ENCODE measurements at regions not wholly inside any gene's neighbourhood (a gene's known extent, or its start where the extent isn't known, plus 50 kb on each side); places are given as distances from the start of the nearest gene placed in this dataset.
"Not testable (repeated sequence)": the region's sequence is repeated elsewhere in the genome, so short reads cannot be mapped to it uniquely, and the experiment has no call there.

DNA sequence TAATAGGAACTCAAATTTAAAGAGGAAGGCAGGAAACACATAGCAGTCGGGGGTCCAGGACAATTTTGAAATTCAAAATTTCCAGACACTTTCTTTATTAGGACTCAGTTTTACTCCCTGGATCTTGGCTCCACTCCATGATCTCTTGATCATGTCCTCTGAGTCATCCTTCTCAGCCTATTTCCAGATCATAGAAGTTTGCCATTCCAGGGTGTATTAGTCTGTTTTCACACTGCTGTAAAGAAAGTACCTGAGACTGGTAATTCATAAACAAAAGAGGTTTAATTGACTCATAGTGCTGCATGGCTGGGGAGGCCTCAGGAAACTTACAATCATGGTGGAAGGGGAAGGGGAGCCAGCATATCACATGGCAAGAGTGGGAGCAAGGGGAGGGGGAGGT lies 564.7 kb upstream of the ACTRT1 start:
- no peak for DNase-seq (ENCODE audit: low read depth)

GRCh38 chrX:128606817-128607216 lies 554.6 kb upstream of the ACTRT1 start:
- not testable (repeated sequence) for DNase-seq (ENCODE audit: low read depth)

GRCh38 chrX:128606357-128606756 lies 554.2 kb upstream of the ACTRT1 start:
- DNase-seq (ENCODE audit: low read depth) = not testable (repeated sequence)

DNA sequence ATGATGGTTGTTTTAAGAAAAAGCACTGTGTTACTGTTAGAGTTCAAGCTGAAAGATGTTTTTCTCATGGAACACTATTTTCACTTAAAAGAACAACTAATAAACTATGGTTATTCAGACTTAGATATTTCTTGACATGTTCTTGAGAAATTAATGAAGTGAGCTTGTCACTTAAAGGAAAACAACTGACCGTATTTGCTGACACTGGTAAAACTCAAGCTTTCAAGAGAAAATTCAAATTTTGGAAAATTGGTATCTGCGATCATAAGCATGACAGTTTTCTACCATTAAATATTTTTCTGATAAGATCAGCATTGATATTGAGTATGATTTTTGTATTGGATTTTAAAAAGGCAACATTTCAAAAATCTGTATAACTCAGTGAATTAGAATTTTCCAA lies 549.5 kb upstream of the ACTRT1 start:
- no peak for DNase-seq (ENCODE audit: low read depth)

DNA sequence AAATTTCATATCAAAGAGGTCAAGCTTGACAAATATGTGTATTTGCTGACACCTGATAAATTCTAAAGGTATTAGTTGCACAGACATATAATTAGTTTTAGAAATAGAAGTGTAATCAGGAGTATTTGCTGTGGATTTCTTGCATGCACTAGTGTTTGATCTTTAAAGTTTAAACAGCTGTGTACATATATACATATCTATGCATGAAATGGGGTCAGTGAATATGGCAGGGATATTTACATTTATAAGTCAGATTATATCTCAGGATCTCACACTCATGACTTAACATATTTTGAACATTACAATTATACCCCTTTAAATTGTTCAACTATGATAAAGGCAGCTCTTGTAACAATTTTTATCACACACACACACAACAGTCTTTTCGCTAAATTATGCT lies 547.4 kb upstream of the ACTRT1 start:
- no peak for DNase-seq (ENCODE audit: low read depth)

GRCh38 chrX:128582036-128582435 lies 529.8 kb upstream of the ACTRT1 start:
- no peak for DNase-seq (ENCODE audit: low read depth)

GRCh38 chrX:128581615-128582014 lies 529.4 kb upstream of the ACTRT1 start:
- no peak for DNase-seq (ENCODE audit: low read depth)

- no peak for DNase-seq (ENCODE audit: low read depth)
These were observed 490.9 kb upstream of the ACTRT1 start for GRCh38 chrX:128543114-128543513.

DNA sequence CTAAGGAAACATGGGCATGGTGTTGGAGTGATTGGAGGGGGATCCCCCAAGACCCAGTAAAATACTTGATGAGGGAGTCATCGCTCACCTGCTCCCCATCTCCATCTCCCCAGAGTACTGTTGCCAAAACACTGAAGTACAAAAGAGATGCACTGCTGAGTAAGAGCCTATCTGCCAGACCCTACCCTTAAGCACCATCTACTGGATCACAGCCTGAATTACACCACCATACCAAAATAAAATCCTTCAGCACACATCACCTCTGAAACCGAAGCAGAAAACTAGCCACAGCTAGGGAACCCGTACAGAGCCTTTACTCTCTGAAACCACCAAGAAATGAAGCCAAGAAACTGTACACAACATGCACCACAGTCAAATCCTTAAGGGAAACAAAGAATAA lies 466.3 kb upstream of the ACTRT1 start:
- no peak for DNase-seq (ENCODE audit: low read depth)

GRCh38 chrX:128517691-128518090 lies 465.5 kb upstream of the ACTRT1 start:
- no peak for DNase-seq (ENCODE audit: low read depth)

- DNase-seq (ENCODE audit: low read depth) = no peak
These were observed 452.3 kb upstream of the ACTRT1 start for GRCh38 chrX:128504496-128504895.

DNA sequence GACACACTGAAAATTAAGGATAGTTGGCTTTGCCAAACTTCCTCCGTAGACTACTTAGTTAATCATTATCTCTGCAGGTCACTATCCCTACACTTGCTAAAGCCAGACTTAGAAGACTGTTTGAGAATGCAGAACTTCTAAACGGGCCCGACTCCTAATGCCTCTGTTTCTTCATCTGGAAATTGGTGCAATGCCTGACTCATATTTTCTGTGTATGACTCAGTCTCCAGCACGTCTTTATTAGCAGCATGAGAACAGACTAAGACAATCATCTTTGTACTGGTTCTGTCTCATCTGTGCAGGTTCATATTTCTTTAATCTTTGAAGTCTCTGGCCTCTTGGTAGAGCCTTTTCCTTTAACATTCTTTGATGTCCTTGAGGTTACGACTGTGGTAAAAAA lies 411.9 kb upstream of the ACTRT1 start:
- no peak for DNase-seq (ENCODE audit: low read depth)

DNA sequence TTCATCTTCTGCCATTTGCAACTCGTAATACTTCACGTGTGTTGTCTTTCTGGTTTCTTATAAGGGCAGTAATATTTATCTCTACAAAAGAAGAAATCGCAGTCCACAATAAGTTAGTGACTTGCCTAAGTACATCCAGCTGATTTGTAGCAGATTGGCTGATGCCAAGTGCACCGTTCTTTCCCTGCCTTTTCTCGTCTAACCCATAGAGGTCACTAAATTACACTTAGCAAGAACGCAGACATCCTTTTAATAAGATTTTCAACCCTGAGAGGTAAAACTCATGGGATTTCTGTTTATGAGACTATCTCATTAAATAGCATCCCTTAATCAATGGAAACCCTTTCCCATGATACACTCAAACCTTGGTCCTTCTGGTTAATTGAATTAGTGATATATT lies 408.6 kb upstream of the ACTRT1 start:
- no peak for DNase-seq (ENCODE audit: low read depth)

DNA sequence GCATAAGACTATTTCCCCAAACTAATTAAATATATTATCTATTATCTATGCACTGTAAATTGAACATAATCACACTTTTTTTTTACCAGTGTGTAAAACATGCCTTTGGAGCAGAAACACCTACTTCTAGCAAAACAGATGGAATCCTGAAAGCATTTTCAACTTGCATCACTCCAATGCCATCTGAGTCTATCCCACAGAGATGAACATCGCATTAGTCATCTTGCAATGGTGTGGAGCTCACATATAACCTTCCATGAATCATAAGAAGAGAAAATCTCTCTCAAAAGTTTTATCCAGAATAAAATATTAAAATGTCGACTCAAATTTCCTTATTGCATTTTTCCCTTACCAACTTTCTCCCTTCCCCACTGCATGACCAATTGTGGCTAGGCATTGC lies 406.7 kb upstream of the ACTRT1 start:
- no peak for DNase-seq (ENCODE audit: low read depth)

DNA sequence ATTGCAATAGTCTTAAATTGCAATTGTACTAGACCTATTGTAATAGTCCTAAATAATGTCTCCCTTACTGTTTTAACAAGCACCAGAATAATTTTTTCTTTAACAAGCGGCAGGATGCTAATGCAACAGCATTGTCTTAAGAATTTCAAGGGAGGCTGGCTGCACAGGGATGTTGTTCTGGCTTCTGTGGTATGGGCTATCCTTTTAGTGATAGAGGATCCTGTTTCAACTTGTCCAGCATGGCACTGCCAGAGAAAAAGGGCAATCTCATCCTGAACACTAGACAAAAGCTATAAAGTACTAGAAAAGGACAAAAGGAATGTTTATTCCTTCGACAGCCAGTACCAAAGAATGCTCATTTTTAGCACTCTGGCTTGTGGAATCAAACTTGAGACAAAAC lies 405.5 kb upstream of the ACTRT1 start:
- no peak for DNase-seq (ENCODE audit: low read depth)

DNA sequence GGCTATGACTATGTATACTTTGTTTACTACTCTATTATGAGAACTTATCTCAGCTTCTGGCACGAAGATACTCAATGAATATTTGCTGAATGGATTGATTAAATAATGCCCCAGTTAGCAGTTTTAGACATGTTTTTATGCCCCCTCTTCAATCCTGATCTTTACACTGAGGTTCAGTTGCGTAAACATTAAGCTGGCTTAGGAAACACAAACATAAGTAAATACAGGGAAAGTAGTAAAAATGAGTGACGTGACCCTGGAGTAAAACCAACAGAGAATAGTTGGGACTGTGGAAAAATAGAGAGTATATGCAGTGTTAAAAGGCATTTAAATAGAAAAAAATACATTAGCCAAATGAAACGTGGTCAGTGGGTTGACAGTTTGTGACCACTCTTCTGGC lies 387.0 kb upstream of the ACTRT1 start:
- DNase-seq (ENCODE audit: low read depth) = no peak

GRCh38 chrX:128438082-128438481 lies 385.9 kb upstream of the ACTRT1 start:
- DNase-seq (ENCODE audit: low read depth) = no peak

DNA sequence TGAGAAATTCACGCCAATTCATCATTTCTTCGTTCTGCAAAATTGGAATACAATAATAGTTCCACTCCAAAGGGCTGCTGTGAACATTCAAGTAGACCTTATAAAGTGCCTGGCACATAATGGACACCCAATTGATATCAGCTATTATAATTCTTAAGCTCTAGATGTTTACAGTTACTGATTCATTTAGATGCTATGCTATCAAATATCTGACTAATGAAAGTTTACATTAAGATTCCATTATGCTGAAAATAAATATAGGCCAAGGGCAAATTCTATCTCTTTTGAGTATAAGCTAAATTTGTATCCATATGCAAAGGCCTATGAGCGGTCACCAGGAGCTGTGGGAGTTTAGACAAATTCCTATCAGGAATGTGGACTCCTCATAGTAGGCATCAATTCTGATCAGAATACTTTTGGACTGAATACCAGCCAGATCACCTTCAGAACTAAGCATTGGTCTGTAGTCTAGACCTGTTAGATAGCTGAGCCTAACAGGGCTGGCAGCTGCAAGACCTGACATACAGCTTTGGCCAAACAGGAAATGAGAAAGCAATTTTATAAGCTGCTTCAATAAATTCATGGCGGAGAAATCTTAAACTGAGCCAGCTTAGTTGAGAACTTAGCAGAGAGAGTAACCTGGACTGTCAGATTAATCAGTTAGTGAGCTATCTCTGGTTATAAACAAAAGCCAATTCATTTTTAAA lies 384.3 kb upstream of the ACTRT1 start:
- no peak for DNase-seq (ENCODE audit: low read depth)

- no peak for DNase-seq (ENCODE audit: low read depth)
These were observed 373.3 kb upstream of the ACTRT1 start for GRCh38 chrX:128425546-128425945.

DNA sequence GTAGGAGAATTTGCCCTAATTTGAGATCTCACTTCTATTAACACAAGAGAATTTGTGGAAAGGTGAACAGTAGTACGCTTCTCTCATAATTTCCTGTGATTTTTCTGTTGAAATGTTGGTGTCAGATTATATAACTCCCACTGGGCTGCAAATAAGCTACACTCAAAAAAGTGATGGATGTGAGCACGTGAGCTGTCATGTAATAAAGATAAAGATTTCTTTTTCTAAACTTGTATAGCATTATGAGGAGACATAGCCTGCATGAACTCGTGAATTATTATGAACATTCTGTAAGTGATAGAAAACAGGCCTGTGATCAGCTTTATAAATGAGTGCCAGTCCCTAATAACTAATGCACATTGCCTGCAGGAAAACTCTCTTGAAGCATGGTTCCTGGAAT lies 356.6 kb upstream of the ACTRT1 start:
- no peak for DNase-seq (ENCODE audit: low read depth)

DNA sequence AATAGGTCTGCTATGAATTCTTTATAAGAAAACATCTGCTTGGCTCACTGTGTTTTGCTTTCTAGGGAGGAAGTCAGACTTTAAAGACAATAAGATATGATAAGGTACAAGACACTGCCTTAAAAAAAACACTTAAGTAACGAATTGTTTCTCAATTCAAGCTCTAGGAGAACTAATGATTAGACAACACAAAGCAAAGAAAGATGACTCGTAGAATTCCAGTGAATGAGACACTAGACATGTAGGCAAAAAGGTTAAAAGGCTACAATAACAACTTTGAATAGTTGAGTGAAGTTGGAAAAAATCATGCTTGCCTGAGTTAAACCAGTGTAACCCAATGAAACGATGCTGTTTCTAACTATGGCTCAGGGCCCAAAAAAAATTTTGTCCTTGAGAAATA lies 344.4 kb upstream of the ACTRT1 start:
- no peak for DNase-seq (ENCODE audit: low read depth)

DNA sequence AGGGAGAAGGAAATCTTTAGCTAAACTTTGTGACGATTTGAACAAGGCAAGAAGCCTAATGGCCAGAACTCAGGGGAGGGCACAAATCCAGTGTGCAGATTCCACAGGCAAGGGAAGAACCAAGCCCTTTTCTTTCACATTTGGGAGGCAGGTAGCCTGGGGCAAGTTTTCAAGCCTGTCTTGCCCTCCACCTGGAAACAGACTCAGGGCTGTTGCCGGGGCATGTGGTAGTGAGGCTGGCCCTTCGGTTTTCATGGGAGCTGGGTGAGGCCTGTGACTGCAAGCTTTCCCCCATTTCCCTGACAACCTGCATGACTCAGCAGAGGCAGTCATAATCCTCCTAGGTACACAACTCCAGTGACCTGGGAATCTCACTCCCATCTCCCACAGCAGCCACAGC lies 331.6 kb upstream of the ACTRT1 start:
- not testable (repeated sequence) for DNase-seq (ENCODE audit: low read depth)

DNA sequence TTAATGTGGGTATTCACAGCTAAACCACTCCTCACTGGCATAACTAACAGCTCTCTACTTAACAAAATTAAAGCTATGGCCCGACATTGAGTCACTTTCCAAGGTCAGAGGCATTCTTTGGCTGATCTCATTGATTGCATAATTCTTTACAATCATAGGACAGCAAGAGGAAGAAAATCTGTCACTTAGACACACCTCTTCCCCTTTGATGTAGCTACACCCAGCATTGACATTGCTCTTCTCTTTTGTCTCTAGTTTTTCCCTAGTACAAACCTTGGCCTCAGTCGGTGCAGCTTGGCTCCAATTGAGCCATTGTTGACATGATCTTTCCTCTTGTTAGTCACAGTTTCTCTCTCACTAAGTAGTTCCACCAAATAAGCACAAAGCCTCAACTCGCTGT lies 313.3 kb upstream of the ACTRT1 start:
- no peak for DNase-seq (ENCODE audit: low read depth)

GRCh38 chrX:128335671-128336070 lies 283.5 kb upstream of the ACTRT1 start:
- no peak for DNase-seq (ENCODE audit: low read depth)

- DNase-seq (ENCODE audit: low read depth) = no peak
These were observed 282.6 kb upstream of the ACTRT1 start for GRCh38 chrX:128334821-128335220.

Data from GM04503 (cell line).